Tibial nerve (tissue), 3 donors: ENCODE measurements at regions not wholly inside any gene's neighbourhood (a gene's known extent, or its start where the extent isn't known, plus 50 kb on each side); places are given as distances from the start of the nearest gene placed in this dataset.

Experiments used
- EP300 ChIP-seq, 2 donors: sonication (generic); formaldehyde crosslinking; IDR thresholded peaks; one replicate each; pipeline ENCODE4 v1.6.1; 2017; ENCODE audit warnings: antibody characterized with exemption in 2 of 2, mild to moderate bottlenecking in 1 of 2
- POLR2A ChIP-seq, 2 donors: fragments of 450-650 bp; IDR thresholded peaks; one replicate each; pipeline ENCODE4 v1.6.1; 2017; ENCODE audit warnings: antibody characterized with exemption in 2 of 2, mild to moderate bottlenecking in 2 of 2, moderate library complexity in 2 of 2

- no peak for TF ChIP-seq EP300 (IDR thresholded peaks at IDR 0.05)
- TF ChIP-seq POLR2A (IDR thresholded peaks at IDR 0.05) = no peak
These were observed 237.3 kb upstream of the SP8 start for GRCh38 chr7:21023841-21024484.
